CD4-positive, CD25-positive, alpha-beta regulatory T cell (primary cell): ENCODE measurements at regions not wholly inside any gene's neighbourhood (a gene's known extent, or its start where the extent isn't known, plus 50 kb on each side); places are given as distances from the start of the nearest gene placed in this dataset.

Experiments used
- ATAC-seq, 2 donors: fragments of 150-1000 bp; cut with Tn5 transposase; one replicate each; pipeline ENCODE4 v1.10.0; 2021; ENCODE audit warnings: low read depth in 2 of 2, moderate number of reproducible peaks in 2 of 2, moderate library complexity in 1 of 2
- DNase-seq, 3 donors: peaks; one replicate each; pipeline versions ENCODE4 v3.0.0 to v3.0.0-alpha.2; 2012 to 2022; ENCODE audit warnings: mixed read lengths in 1 of 3
- H3K27ac ChIP-seq: one replicate; pipeline ENCODE4 v1.7.0; 2013; ENCODE audit warnings: mild to moderate bottlenecking, low read length; ENCODE audit not compliant: insufficient read depth, poor library complexity, severe bottlenecking
- H3K27me3 ChIP-seq: one replicate; pipeline ENCODE4 v1.7.0; 2013; ENCODE audit warnings: low read length; ENCODE audit not compliant: control insufficient read depth, insufficient read depth
- H3K36me3 ChIP-seq: one replicate; pipeline ENCODE4 v1.7.0; 2013; ENCODE audit warnings: mild to moderate bottlenecking, low read length, moderate library complexity; ENCODE audit not compliant: control insufficient read depth, insufficient read depth
- H3K4me1 ChIP-seq: 2 replicates; pipeline ENCODE4 v1.7.0; 2013; ENCODE audit warnings: mild to moderate bottlenecking, low read length; ENCODE audit not compliant: insufficient read depth, control insufficient read depth, poor library complexity, severe bottlenecking
- H3K4me3 ChIP-seq: one replicate; pipeline ENCODE4 v1.7.0; 2013; ENCODE audit warnings: low read depth, mild to moderate bottlenecking, low read length, moderate library complexity
- H3K9me3 ChIP-seq, 2 experiments: 1 replicate in 1 of 2; 2 replicates in 1 of 2; pipeline ENCODE4 v1.7.0; 2013; ENCODE audit warnings: low read length in 2 of 2, mild to moderate bottlenecking in 1 of 2, moderate library complexity in 1 of 2; ENCODE audit not compliant: control insufficient read depth in 2 of 2
- H3K27ac Mint-ChIP-seq, 3 donors: one replicate each; pipeline ENCODE4 v1.8.0; 2020 to 2022; ENCODE audit warnings: mild to moderate bottlenecking in 3 of 3, mixed read lengths in 3 of 3, moderate library complexity in 2 of 3
- H3K27me3 Mint-ChIP-seq: one replicate; pipeline ENCODE4 v1.8.0; 2022; ENCODE audit warnings: mild to moderate bottlenecking, mixed read lengths
- H3K36me3 Mint-ChIP-seq: one replicate; pipeline ENCODE4 v1.8.0; 2020; ENCODE audit warnings: mixed read lengths
- H3K4me1 Mint-ChIP-seq, 4 donors: one replicate each; pipeline ENCODE4 v1.8.0; 2020 to 2022; ENCODE audit warnings: mixed read lengths in 4 of 4, mild to moderate bottlenecking in 1 of 4
- H3K4me3 Mint-ChIP-seq, 4 donors: one replicate each; pipeline ENCODE4 v1.8.0; 2020 to 2022; ENCODE audit warnings: mild to moderate bottlenecking in 4 of 4, mixed read lengths in 4 of 4, moderate library complexity in 3 of 4
- H3K9me3 Mint-ChIP-seq, 7 donors: one replicate each; pipeline ENCODE4 v1.8.0; 2020 to 2022; ENCODE audit warnings: mixed read lengths in 7 of 7, mild to moderate bottlenecking in 3 of 7, moderate library complexity in 2 of 7

DNA sequence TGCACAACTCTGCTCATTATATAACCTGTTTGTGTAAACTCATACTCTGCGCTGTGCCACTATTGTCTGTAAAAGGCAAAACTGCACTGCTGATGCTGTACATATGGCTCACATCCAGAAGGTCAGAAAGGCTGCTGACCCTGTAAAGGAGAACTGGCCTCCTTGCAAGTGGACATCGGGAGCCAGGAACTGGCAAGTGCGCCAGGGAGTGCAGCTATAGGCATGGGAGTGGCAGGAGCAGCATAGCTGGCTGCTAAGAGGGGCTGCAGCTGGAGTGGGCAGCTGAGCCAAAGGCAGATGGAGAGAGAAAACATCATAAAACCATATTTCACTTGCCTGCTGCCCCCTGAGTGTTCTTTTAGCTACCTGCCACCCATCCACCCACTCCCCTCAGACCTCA, 2183.4 kb upstream of the ACO1 start:
- no peak overlapping the region for H3K27ac Mint-ChIP-seq
- H3K4me3 ChIP-seq = no peak overlapping the region
- no peaks in the 10 kb centered on the region for H3K36me3 Mint-ChIP-seq
- H3K36me3 ChIP-seq = no peaks in the 10 kb centered on the region
- no peak overlapping the region for H3K4me3 Mint-ChIP-seq
- no peaks in the 10 kb centered on the region for H3K27me3 ChIP-seq
- no peaks in the 10 kb centered on the region for H3K4me1 Mint-ChIP-seq
- ATAC-seq (no peak), DNase-seq (no peak)
- no peaks in the 10 kb centered on the region for H3K4me1 ChIP-seq
- no peak overlapping the region for H3K27ac ChIP-seq
- H3K9me3 ChIP-seq = peaks cover 0 to 20% of the 10 kb centered on the region in 2 experiments
- no peaks in the 10 kb centered on the region for H3K27me3 Mint-ChIP-seq
- peaks cover 2 to 18% (median 4%) of the 10 kb centered on the region in 7 donors for H3K9me3 Mint-ChIP-seq

DNA sequence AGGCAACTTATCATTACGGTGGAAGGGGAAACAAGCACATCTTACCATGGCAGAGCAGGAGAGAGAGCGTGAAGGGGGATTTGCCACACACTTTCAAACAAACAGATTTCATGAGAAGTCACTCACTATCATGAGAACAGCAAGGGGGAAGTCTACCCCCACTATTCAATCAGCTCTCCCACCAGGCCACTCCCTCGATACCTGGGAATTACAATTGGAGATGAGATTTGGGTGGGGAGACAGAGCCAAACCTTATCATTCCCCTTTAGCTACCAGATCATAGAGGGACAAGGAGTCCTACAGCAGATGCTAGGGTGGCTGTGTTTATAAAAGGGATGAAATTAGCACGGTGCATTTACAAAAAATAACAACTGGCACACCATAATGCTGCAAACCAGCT, 2149.4 kb upstream of the ACO1 start:
- no peak overlapping the region for H3K27ac ChIP-seq
- Mint-ChIP-seq H3K27me3 (no peaks in the 10 kb centered on the region), H3K9me3 (peaks cover 0 to 1% (median 0%) of the 10 kb centered on the region in 7 donors), H3K4me1 (no peaks in the 10 kb centered on the region), H3K27ac (no peak overlapping the region), H3K4me3 (no peak overlapping the region), H3K36me3 (no peaks in the 10 kb centered on the region)
- no peak overlapping the region for H3K4me3 ChIP-seq
- ATAC-seq (no peak), DNase-seq (no peak)
- H3K36me3 ChIP-seq = no peaks in the 10 kb centered on the region
- H3K9me3 ChIP-seq = no peaks in the 10 kb centered on the region
- no peaks in the 10 kb centered on the region for H3K27me3 ChIP-seq
- no peaks in the 10 kb centered on the region for H3K4me1 ChIP-seq

GRCh38 chr9:30235564-30235963, 2148.9 kb upstream of the ACO1 start:
- no peaks in the 10 kb centered on the region for H3K27me3 Mint-ChIP-seq

GRCh38 chr9:30239878-30240277, 2144.6 kb upstream of the ACO1 start:
- H3K36me3 ChIP-seq = no peaks in the 10 kb centered on the region
- ATAC-seq (no peak), DNase-seq (no peak)
- H3K9me3 ChIP-seq = no peaks in the 10 kb centered on the region
- H3K36me3 Mint-ChIP-seq = no peaks in the 10 kb centered on the region
- H3K27ac Mint-ChIP-seq = no peak overlapping the region
- H3K27me3 ChIP-seq = no peaks in the 10 kb centered on the region
- H3K4me1 Mint-ChIP-seq = no peaks in the 10 kb centered on the region
- no peaks in the 10 kb centered on the region for H3K27me3 Mint-ChIP-seq
- peaks cover 0 to 7% (median 1%) of the 10 kb centered on the region in 7 donors for H3K9me3 Mint-ChIP-seq
- H3K4me3 Mint-ChIP-seq = no peak overlapping the region
- no peaks in the 10 kb centered on the region for H3K4me1 ChIP-seq
- no peak overlapping the region for H3K4me3 ChIP-seq
- H3K27ac ChIP-seq = no peak overlapping the region

More at GRCh38 chr9:30235564-30235963, 2148.9 kb upstream of the ACO1 start:
- H3K27ac Mint-ChIP-seq = no peak overlapping the region
- no peak overlapping the region for H3K4me3 Mint-ChIP-seq
- H3K4me3 ChIP-seq = no peak overlapping the region
- no peak overlapping the region for H3K27ac ChIP-seq
- no peak for ATAC-seq
- no peaks in the 10 kb centered on the region for H3K36me3 Mint-ChIP-seq
- DNase-seq = no peak
- peaks cover 0 to under 1% (median 0%) of the 10 kb centered on the region in 7 donors for H3K9me3 Mint-ChIP-seq
- H3K9me3 ChIP-seq = no peaks in the 10 kb centered on the region
- no peaks in the 10 kb centered on the region for H3K4me1 ChIP-seq
- H3K4me1 Mint-ChIP-seq = no peaks in the 10 kb centered on the region
- H3K27me3 ChIP-seq = no peaks in the 10 kb centered on the region
- no peaks in the 10 kb centered on the region for H3K36me3 ChIP-seq

GRCh38 chr9:30243467-30243866, 2141.0 kb upstream of the ACO1 start:
- H3K36me3 Mint-ChIP-seq = no peaks in the 10 kb centered on the region
- no peaks in the 10 kb centered on the region for H3K27me3 Mint-ChIP-seq
- no peak overlapping the region for H3K4me3 Mint-ChIP-seq

GRCh38 chr9:30244877-30245276, 2139.6 kb upstream of the ACO1 start:
- DNase-seq (no peak), ATAC-seq (no peak)
- no peaks in the 10 kb centered on the region for H3K36me3 Mint-ChIP-seq
- H3K27ac Mint-ChIP-seq = no peak overlapping the region
- Histone ChIP-seq H3K27ac (no peak overlapping the region), H3K4me1 (no peaks in the 10 kb centered on the region), H3K4me3 (no peak overlapping the region), H3K36me3 (no peaks in the 10 kb centered on the region), H3K27me3 (no peaks in the 10 kb centered on the region), H3K9me3 (no peaks in the 10 kb centered on the region)
- peaks cover 0 to 7% (median 1%) of the 10 kb centered on the region in 7 donors for H3K9me3 Mint-ChIP-seq
- H3K4me3 Mint-ChIP-seq = no peak overlapping the region
- H3K4me1 Mint-ChIP-seq = no peaks in the 10 kb centered on the region
- H3K27me3 Mint-ChIP-seq = no peaks in the 10 kb centered on the region

More at GRCh38 chr9:30243467-30243866, 2141.0 kb upstream of the ACO1 start:
- Histone ChIP-seq H3K27me3 (no peaks in the 10 kb centered on the region), H3K27ac (no peak overlapping the region), H3K36me3 (no peaks in the 10 kb centered on the region), H3K4me3 (no peak overlapping the region), H3K4me1 (no peaks in the 10 kb centered on the region), H3K9me3 (no peaks in the 10 kb centered on the region)
- Mint-ChIP-seq H3K27ac (no peak overlapping the region), H3K4me1 (no peaks in the 10 kb centered on the region), H3K9me3 (peaks cover 0 to 7% (median 1%) of the 10 kb centered on the region in 7 donors)
- ATAC-seq (no peak), DNase-seq (no peak)

DNA sequence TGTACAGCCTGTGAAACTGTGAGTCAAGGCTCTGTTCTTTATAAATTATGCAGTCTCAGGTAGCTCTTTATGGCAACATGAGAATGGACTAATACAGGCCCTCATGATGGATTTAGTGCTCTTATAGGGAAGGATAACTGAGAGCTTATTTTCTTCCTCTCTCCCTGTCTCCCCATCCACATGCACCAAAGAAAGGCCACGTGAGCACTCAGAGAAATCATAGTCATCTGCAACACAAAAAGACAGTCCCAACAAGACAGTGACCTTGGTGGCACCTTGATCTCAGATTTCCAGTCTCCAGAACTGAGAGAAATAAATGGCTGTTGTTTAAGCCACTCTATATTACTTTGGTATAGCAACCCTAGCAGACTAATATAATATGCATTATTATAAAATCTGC, 2133.6 kb upstream of the ACO1 start:
- H3K27me3 ChIP-seq = no peaks in the 10 kb centered on the region
- Mint-ChIP-seq H3K27me3 (no peaks in the 10 kb centered on the region), H3K4me3 (no peak overlapping the region), H3K27ac (no peak overlapping the region), H3K9me3 (peaks cover 0 to 5% (median 0%) of the 10 kb centered on the region in 7 donors), H3K36me3 (no peaks in the 10 kb centered on the region), H3K4me1 (no peaks in the 10 kb centered on the region)
- ATAC-seq = no peak
- H3K9me3 ChIP-seq = no peaks in the 10 kb centered on the region
- no peaks in the 10 kb centered on the region for H3K4me1 ChIP-seq
- H3K4me3 ChIP-seq = no peak overlapping the region
- no peak overlapping the region for H3K27ac ChIP-seq
- no peaks in the 10 kb centered on the region for H3K36me3 ChIP-seq
- DNase-seq = no peak

- Histone ChIP-seq H3K9me3 (peaks cover 0 to 2% of the 10 kb centered on the region in 2 experiments), H3K27me3 (no peaks in the 10 kb centered on the region), H3K4me1 (no peaks in the 10 kb centered on the region), H3K4me3 (no peak overlapping the region), H3K27ac (no peak overlapping the region), H3K36me3 (no peaks in the 10 kb centered on the region)
- Mint-ChIP-seq H3K36me3 (no peaks in the 10 kb centered on the region), H3K4me3 (no peak overlapping the region), H3K27me3 (no peaks in the 10 kb centered on the region), H3K27ac (no peak overlapping the region), H3K9me3 (peaks cover 2 to 15% (median 4%) of the 10 kb centered on the region in 7 donors), H3K4me1 (no peaks in the 10 kb centered on the region)
- ATAC-seq = no peak
- DNase-seq = no peak
Observed at GRCh38 chr9:30258094-30258493, 2126.3 kb upstream of the ACO1 start.
